CD4-positive, alpha-beta T cell treated with Interferon alpha-2 for 1 hour (primary cell): ENCODE measurements at regions not wholly inside any gene's neighbourhood (a gene's known extent, or its start where the extent isn't known, plus 50 kb on each side); places are given as distances from the start of the nearest gene placed in this dataset.

ENCODE experiments used
- DNase-seq, 2 donors: peaks; one replicate each; pipeline ENCODE4 v3.0.0-alpha.2; 2020 to 2022

GRCh38 chr3:111314181-111314873 is 227.7 kb upstream of the CD96 start:
- DNase-seq, result no peak

DNA sequence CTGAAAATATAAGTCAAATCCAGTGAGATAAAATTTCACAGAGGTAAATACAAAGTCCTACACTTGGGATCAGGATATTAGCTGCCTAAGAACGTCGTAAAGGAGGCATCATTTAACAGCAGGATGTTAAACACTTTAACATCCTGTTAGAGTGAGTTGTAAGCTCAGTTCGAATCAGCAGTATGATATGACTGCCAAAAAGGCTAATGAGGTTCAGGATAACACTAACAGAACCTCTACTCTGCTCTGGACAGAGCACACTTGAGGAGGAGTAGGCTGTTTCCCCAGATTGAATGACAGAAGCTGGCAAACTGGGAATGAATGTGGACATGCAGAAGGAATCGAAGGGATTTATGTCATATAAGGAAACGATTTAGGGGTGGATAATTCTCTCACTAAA is 227.1 kb upstream of the CD96 start:
- DNase-seq, result no peak

- DNase-seq, result no peak
Observed at GRCh38 chr3:111315930-111316587, 225.9 kb upstream of the CD96 start.

GRCh38 chr3:111318289-111318688 is 223.7 kb upstream of the CD96 start:
- no peak for DNase-seq

DNA sequence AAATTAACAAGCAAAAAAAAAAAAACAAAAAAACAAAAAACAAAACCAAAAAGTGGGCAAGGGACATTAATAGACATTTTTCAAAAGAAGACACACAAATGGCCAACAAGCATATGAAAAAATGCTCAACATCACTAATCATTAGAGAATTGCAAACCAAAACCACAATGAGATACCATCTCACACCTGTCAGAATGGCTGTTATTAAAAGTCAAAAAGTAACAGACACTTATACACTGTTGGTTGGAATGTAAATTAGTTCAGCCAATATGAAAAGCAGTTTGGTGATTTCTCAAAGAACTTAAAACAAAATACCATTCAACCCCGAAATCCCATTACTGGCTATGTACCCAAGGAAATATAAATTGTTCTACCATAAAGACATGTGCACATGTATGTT is 222.4 kb upstream of the CD96 start:
- no peak for DNase-seq

GRCh38 chr3:111321786-111322185 is 220.2 kb upstream of the CD96 start:
- DNase-seq, result no peak

- DNase-seq, result no peak
Observed at GRCh38 chr3:111323019-111323418, 219.0 kb upstream of the CD96 start.

- DNase-seq, result peak in 1 of 2 donors; percentile 24
Observed at GRCh38 chr3:111324151-111324550, 217.8 kb upstream of the CD96 start.

DNA sequence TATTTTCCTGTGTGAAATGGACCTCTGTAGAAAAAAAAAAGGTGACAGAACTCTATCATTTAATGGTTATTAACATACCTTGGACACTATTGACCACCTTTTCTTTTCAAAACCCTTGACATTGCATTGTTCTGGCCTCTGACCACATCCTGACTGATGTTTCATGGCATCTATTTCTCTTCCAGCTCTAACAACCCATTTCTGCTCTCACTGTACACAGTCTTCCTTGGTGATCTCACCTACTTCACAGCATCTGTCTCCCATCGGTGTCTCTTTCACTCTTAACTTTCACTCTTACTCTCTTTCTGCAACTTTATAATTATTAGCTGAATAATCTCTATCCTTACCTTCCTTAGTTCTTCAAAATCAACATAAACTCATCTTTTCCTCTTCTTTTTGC is 217.4 kb upstream of the CD96 start:
- DNase-seq, result no peak

GRCh38 chr3:111325160-111325718 is 216.8 kb upstream of the CD96 start:
- DNase-seq, result no peak

- no peak for DNase-seq
Observed at GRCh38 chr3:111326144-111326995, 215.6 kb upstream of the CD96 start.

- no peak for DNase-seq
Observed at GRCh38 chr3:111331306-111331705, 210.7 kb upstream of the CD96 start.

GRCh38 chr3:111331912-111332311 is 210.1 kb upstream of the CD96 start:
- no peak for DNase-seq

DNA sequence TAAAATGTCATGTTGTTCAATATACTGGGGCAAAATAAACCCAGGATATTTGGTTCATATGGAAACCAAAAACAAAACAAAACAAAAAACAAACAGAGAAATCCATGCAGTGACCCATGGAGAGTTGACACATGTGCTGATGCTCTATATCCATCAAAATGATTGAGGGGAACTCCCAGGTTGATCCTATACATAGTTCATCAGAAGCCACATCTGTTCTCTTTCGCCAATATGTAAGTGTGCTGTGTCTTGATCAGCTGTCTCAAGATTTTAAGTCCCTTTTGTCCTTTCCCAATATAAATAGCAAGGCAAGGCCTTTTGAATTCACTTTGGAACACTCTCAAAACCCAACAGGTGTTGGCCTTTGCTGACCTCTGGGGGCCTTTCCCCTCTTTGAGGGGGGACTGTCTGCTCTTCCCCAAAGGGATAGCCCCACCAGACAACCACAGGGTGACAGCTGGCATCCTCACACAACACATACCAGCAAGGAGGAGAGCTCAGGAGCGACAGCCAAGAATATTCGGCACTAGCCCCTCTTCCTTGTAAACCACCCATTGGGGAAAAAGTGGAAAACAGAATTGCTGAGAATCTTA is 209.4 kb upstream of the CD96 start:
- DNase-seq, result no peak

GRCh38 chr3:111333642-111334041 is 208.4 kb upstream of the CD96 start:
- DNase-seq, result no peak

GRCh38 chr3:111335512-111336303 is 206.3 kb upstream of the CD96 start:
- no peak for DNase-seq

DNA sequence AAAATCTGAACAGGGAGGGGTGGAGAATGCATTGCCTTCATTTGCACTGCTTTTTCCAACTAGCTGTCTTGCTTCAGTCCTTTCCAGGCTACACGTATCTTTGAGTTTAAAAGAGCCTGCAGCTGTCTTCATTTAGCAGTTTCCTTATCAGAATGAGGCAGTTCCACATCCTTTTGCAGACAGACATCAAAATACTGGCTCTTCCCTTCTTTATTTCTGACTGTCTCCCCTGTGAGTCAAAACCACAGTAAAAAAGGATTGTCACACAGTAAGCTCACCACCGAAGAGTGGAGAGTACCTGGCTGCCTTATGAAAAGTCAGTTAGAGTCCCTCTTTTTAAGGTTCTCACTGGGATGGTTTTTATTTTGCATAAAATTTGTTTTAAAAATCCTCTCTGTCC is 205.5 kb upstream of the CD96 start:
- DNase-seq, result no peak

DNA sequence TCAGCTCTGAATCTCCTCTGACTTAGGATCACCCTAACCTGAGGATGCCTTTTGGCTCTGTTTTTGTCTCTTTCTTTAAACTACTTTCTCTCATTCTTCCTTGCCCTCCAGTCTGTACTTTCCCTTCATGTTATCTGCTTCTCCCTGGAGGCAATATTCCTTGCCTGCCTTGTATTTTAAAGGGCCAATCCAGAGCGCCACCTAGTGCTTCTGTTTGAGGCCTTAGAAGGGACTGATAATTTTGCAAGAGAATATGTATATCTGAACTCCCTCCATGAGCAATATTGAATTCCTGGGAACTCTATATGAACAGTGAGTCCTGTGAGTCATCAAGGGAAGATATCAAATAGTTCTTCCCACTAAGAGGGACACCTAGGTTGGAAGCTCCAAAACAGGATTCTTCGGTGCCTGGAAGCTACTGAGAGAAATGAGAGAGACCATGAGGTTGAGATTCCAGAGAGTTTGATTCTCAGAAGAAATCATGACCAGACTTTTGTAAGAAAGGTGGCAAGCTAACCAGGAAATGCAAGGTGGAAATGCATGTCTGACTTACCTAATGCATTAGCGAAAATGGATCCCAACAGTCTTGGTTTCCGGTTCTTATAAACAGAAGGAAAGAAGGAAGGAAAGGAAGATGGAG is 203.8 kb upstream of the CD96 start:
- peak; percentile 7 to 59 for DNase-seq

- no peak for DNase-seq
Observed at GRCh38 chr3:111339017-111339416, 203.0 kb upstream of the CD96 start.

GRCh38 chr3:111351334-111351733 is 190.7 kb upstream of the CD96 start:
- DNase-seq, result no peak

DNA sequence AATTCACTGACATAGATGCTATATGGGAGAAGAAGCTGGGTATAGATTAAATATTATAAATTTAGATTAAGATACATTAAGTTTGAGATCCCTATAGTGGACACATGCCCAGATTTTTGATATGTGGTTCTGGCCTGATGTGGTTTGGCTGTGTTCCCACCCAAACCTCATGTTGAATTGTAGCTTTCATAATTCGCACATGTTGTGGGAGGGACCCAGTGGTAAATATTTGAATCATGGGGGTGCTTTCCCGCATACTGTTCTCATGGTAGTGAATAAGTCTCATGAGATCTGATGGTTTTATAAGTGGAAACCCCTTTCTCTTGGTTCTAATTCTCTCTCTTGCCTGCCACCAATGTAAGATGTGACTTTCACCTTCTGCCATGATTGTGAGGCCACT is 189.4 kb upstream of the CD96 start:
- no peak for DNase-seq
